ENCODE measurements at regions not wholly inside any gene's neighbourhood (a gene's known extent, or its start where the extent isn't known, plus 50 kb on each side); places are given as distances from the start of the nearest gene placed in this dataset.

- Histone ChIP-seq H3K27ac (ENCODE audit: low read depth, low read length) (no peak overlapping the region), H3K4me3 (ENCODE audit: low read depth in 1 of 2, low read length in 2 of 2) (no peak overlapping the region), H3K4me1 (ENCODE audit: insufficient read depth, low read length) (no peaks in the 10 kb centered on the region), H3K36me3 (ENCODE audit: insufficient read depth, low read length) (no peaks in the 10 kb centered on the region), H3K9me3 (ENCODE audit: low read length) (no peaks in the 10 kb centered on the region), H3K9ac (ENCODE audit: low read length) (no peak overlapping the region), H3K27me3 (ENCODE audit: control insufficient read depth in 1 of 2, insufficient read depth in 2 of 2, low read length in 2 of 2) (no peaks in the 10 kb centered on the region)
Measured at GRCh38 chr19:33997690-33998089, 174.6 kb upstream of the LSM14A start.

GRCh38 chr19:33998302-33998701 is 174.0 kb upstream of the LSM14A start:
- H3K4me1 ChIP-seq (ENCODE audit: insufficient read depth, low read length) = no peaks in the 10 kb centered on the region
- H3K9ac ChIP-seq (ENCODE audit: low read length) = no peak overlapping the region
- H3K36me3 ChIP-seq (ENCODE audit: insufficient read depth, low read length) = no peaks in the 10 kb centered on the region
- no peak overlapping the region for H3K4me3 ChIP-seq (ENCODE audit: low read depth in 1 of 2, low read length in 2 of 2)
- H3K27me3 ChIP-seq (ENCODE audit: control insufficient read depth in 1 of 2, insufficient read depth in 2 of 2, low read length in 2 of 2) = no peaks in the 10 kb centered on the region
- no peak overlapping the region for H3K27ac ChIP-seq (ENCODE audit: low read depth, low read length)
- no peaks in the 10 kb centered on the region for H3K9me3 ChIP-seq (ENCODE audit: low read length)

- Histone ChIP-seq H3K9me3 (ENCODE audit: low read length) (no peaks in the 10 kb centered on the region), H3K9ac (ENCODE audit: low read length) (no peak overlapping the region), H3K27ac (ENCODE audit: low read depth, low read length) (no peak overlapping the region), H3K4me3 (ENCODE audit: low read depth in 1 of 2, low read length in 2 of 2) (no peak overlapping the region), H3K4me1 (ENCODE audit: insufficient read depth, low read length) (no peaks in the 10 kb centered on the region), H3K27me3 (ENCODE audit: control insufficient read depth in 1 of 2, insufficient read depth in 2 of 2, low read length in 2 of 2) (no peaks in the 10 kb centered on the region), H3K36me3 (ENCODE audit: insufficient read depth, low read length) (no peaks in the 10 kb centered on the region)
Measured at GRCh38 chr19:33998739-33999345, 173.5 kb upstream of the LSM14A start.

- Histone ChIP-seq H3K9ac (ENCODE audit: low read length) (no peak overlapping the region), H3K27ac (ENCODE audit: low read depth, low read length) (no peak overlapping the region), H3K36me3 (ENCODE audit: insufficient read depth, low read length) (no peaks in the 10 kb centered on the region), H3K9me3 (ENCODE audit: low read length) (no peaks in the 10 kb centered on the region), H3K27me3 (ENCODE audit: control insufficient read depth in 1 of 2, insufficient read depth in 2 of 2, low read length in 2 of 2) (peaks cover 4 to 6% of the 10 kb centered on the region in 2 donors), H3K4me1 (ENCODE audit: insufficient read depth, low read length) (no peaks in the 10 kb centered on the region), H3K4me3 (ENCODE audit: low read depth in 1 of 2, low read length in 2 of 2) (no peak overlapping the region)
Measured at GRCh38 chr19:34017024-34017423, 155.3 kb upstream of the LSM14A start.

- Histone ChIP-seq H3K27me3 (ENCODE audit: control insufficient read depth in 1 of 2, insufficient read depth in 2 of 2, low read length in 2 of 2) (peaks cover 4 to 6% of the 10 kb centered on the region in 2 donors), H3K36me3 (ENCODE audit: insufficient read depth, low read length) (no peaks in the 10 kb centered on the region), H3K4me3 (ENCODE audit: low read depth in 1 of 2, low read length in 2 of 2) (no peak overlapping the region), H3K4me1 (ENCODE audit: insufficient read depth, low read length) (no peaks in the 10 kb centered on the region), H3K9ac (ENCODE audit: low read length) (no peak overlapping the region), H3K27ac (ENCODE audit: low read depth, low read length) (no peak overlapping the region), H3K9me3 (ENCODE audit: low read length) (no peaks in the 10 kb centered on the region)
Measured at GRCh38 chr19:34017601-34018000, 154.7 kb upstream of the LSM14A start.

- no peaks in the 10 kb centered on the region for H3K4me1 ChIP-seq (ENCODE audit: insufficient read depth, low read length)
- no peak overlapping the region for H3K27ac ChIP-seq (ENCODE audit: low read depth, low read length)
- peaks cover 9% of the 10 kb centered on the region for H3K9me3 ChIP-seq (ENCODE audit: low read length)
- H3K4me3 ChIP-seq (ENCODE audit: low read depth in 1 of 2, low read length in 2 of 2) = no peak overlapping the region
- H3K9ac ChIP-seq (ENCODE audit: low read length) = no peak overlapping the region
- no peaks in the 10 kb centered on the region for H3K36me3 ChIP-seq (ENCODE audit: insufficient read depth, low read length)
- H3K27me3 ChIP-seq (ENCODE audit: control insufficient read depth in 1 of 2, insufficient read depth in 2 of 2, low read length in 2 of 2) = peaks cover 4 to 6% of the 10 kb centered on the region in 2 donors
Measured at GRCh38 chr19:34018546-34018945, 153.8 kb upstream of the LSM14A start.

GRCh38 chr19:34023381-34023780 is 148.9 kb upstream of the LSM14A start:
- no peaks in the 10 kb centered on the region for H3K27me3 ChIP-seq (ENCODE audit: control insufficient read depth in 1 of 2, insufficient read depth in 2 of 2, low read length in 2 of 2)
- H3K9ac ChIP-seq (ENCODE audit: low read length) = no peak overlapping the region
- no peak overlapping the region for H3K27ac ChIP-seq (ENCODE audit: low read depth, low read length)
- peaks cover 9% of the 10 kb centered on the region for H3K9me3 ChIP-seq (ENCODE audit: low read length)
- no peaks in the 10 kb centered on the region for H3K4me1 ChIP-seq (ENCODE audit: insufficient read depth, low read length)
- no peak overlapping the region for H3K4me3 ChIP-seq (ENCODE audit: low read depth in 1 of 2, low read length in 2 of 2)
- no peaks in the 10 kb centered on the region for H3K36me3 ChIP-seq (ENCODE audit: insufficient read depth, low read length)

GRCh38 chr19:34033880-34034279 is 138.4 kb upstream of the LSM14A start:
- H3K36me3 ChIP-seq (ENCODE audit: insufficient read depth, low read length) = no peaks in the 10 kb centered on the region
- H3K4me3 ChIP-seq (ENCODE audit: low read depth in 1 of 2, low read length in 2 of 2) = no peak overlapping the region
- no peak overlapping the region for H3K9ac ChIP-seq (ENCODE audit: low read length)
- no peak overlapping the region for H3K27ac ChIP-seq (ENCODE audit: low read depth, low read length)
- no peaks in the 10 kb centered on the region for H3K9me3 ChIP-seq (ENCODE audit: low read length)
- no peaks in the 10 kb centered on the region for H3K4me1 ChIP-seq (ENCODE audit: insufficient read depth, low read length)
- H3K27me3 ChIP-seq (ENCODE audit: control insufficient read depth in 1 of 2, insufficient read depth in 2 of 2, low read length in 2 of 2) = no peaks in the 10 kb centered on the region

GRCh38 chr19:34034318-34034846 is 137.9 kb upstream of the LSM14A start:
- Histone ChIP-seq H3K4me3 (ENCODE audit: low read depth in 1 of 2, low read length in 2 of 2) (no peak overlapping the region), H3K4me1 (ENCODE audit: insufficient read depth, low read length) (no peaks in the 10 kb centered on the region), H3K27ac (ENCODE audit: low read depth, low read length) (no peak overlapping the region), H3K27me3 (ENCODE audit: control insufficient read depth in 1 of 2, insufficient read depth in 2 of 2, low read length in 2 of 2) (no peaks in the 10 kb centered on the region), H3K9ac (ENCODE audit: low read length) (no peak overlapping the region), H3K36me3 (ENCODE audit: insufficient read depth, low read length) (no peaks in the 10 kb centered on the region), H3K9me3 (ENCODE audit: low read length) (no peaks in the 10 kb centered on the region)

GRCh38 chr19:34041925-34042521 is 130.3 kb upstream of the LSM14A start:
- H3K36me3 ChIP-seq (ENCODE audit: insufficient read depth, low read length) = no peaks in the 10 kb centered on the region

GRCh38 chr19:34044021-34044420 is 128.3 kb upstream of the LSM14A start:
- Histone ChIP-seq H3K4me1 (ENCODE audit: insufficient read depth, low read length) (no peaks in the 10 kb centered on the region), H3K4me3 (ENCODE audit: low read depth in 1 of 2, low read length in 2 of 2) (no peak overlapping the region), H3K27me3 (ENCODE audit: control insufficient read depth in 1 of 2, insufficient read depth in 2 of 2, low read length in 2 of 2) (no peaks in the 10 kb centered on the region)

More at GRCh38 chr19:34041925-34042521, 130.3 kb upstream of the LSM14A start:
- Histone ChIP-seq H3K4me3 (ENCODE audit: low read depth in 1 of 2, low read length in 2 of 2) (no peak overlapping the region), H3K4me1 (ENCODE audit: insufficient read depth, low read length) (no peaks in the 10 kb centered on the region), H3K27me3 (ENCODE audit: control insufficient read depth in 1 of 2, insufficient read depth in 2 of 2, low read length in 2 of 2) (no peaks in the 10 kb centered on the region), H3K9me3 (ENCODE audit: low read length) (no peaks in the 10 kb centered on the region), H3K9ac (ENCODE audit: low read length) (no peak overlapping the region), H3K27ac (ENCODE audit: low read depth, low read length) (no peak overlapping the region)

GRCh38 chr19:34049944-34050343 is 122.4 kb upstream of the LSM14A start:
- Histone ChIP-seq H3K27me3 (ENCODE audit: control insufficient read depth in 1 of 2, insufficient read depth in 2 of 2, low read length in 2 of 2) (no peaks in the 10 kb centered on the region), H3K4me1 (ENCODE audit: insufficient read depth, low read length) (no peaks in the 10 kb centered on the region), H3K9me3 (ENCODE audit: low read length) (no peaks in the 10 kb centered on the region), H3K4me3 (ENCODE audit: low read depth in 1 of 2, low read length in 2 of 2) (no peak overlapping the region), H3K27ac (ENCODE audit: low read depth, low read length) (no peak overlapping the region), H3K36me3 (ENCODE audit: insufficient read depth, low read length) (no peaks in the 10 kb centered on the region), H3K9ac (ENCODE audit: low read length) (no peak overlapping the region)

More at GRCh38 chr19:34044021-34044420, 128.3 kb upstream of the LSM14A start:
- Histone ChIP-seq H3K9me3 (ENCODE audit: low read length) (no peaks in the 10 kb centered on the region), H3K36me3 (ENCODE audit: insufficient read depth, low read length) (no peaks in the 10 kb centered on the region), H3K27ac (ENCODE audit: low read depth, low read length) (no peak overlapping the region), H3K9ac (ENCODE audit: low read length) (no peak overlapping the region)

All from muscle layer of colon (tissue), 2 donors.